GM23338 (cell line): ENCODE measurements at regions not wholly inside any gene's neighbourhood (a gene's known extent, or its start where the extent isn't known, plus 50 kb on each side); places are given as distances from the start of the nearest gene placed in this dataset.
A peak's percentile ranks its signal among the peaks of the same experiment; 100 is the strongest.

Experiments used
- ATAC-seq: fragments of 200-7000 bp; cut with Tn5 transposase; 3 replicates; pipeline ENCODE4 v1.9.1; 2020
- DNase-seq: peaks from one replicate; pipeline ENCODE4 v3.0.0-alpha.2; 2015; ENCODE audit warnings: low spot score
- H2AFZ ChIP-seq: fragments of 200-600 bp; sonication (generic); 2 replicates; pipeline ENCODE4 v1.8.0; 2016; ENCODE audit warnings: antibody characterized with exemption, mild to moderate bottlenecking, moderate library complexity
- H3F3A ChIP-seq: fragments of 200-600 bp; sonication (generic); replicated peaks from 2 replicates; pipeline ENCODE4 v1.8.0; 2017; ENCODE audit warnings: antibody characterized with exemption, mixed run types, low read depth
- H3K27ac ChIP-seq: fragments of 200-600 bp; sonication (generic); 2 replicates; pipeline ENCODE4 v1.6.1; 2016; ENCODE audit warnings: low read depth
- H3K27me3 ChIP-seq: fragments of 200-600 bp; sonication (generic); 2 replicates; pipeline ENCODE4 v1.8.0; 2016; ENCODE audit warnings: mild to moderate bottlenecking, mixed run types, moderate library complexity; ENCODE audit not compliant: insufficient read depth
- H3K36me3 ChIP-seq: fragments of 200-600 bp; sonication (generic); 2 replicates; pipeline ENCODE4 v1.8.0; 2016; ENCODE audit warnings: mild to moderate bottlenecking; ENCODE audit not compliant: insufficient read depth
- H3K4me1 ChIP-seq: fragments of 200-600 bp; sonication (generic); 2 replicates; pipeline ENCODE4 v1.8.0; 2016; ENCODE audit warnings: mild to moderate bottlenecking, moderate library complexity; ENCODE audit not compliant: insufficient read depth
- H3K4me2 ChIP-seq: fragments of 200-600 bp; sonication (generic); 2 replicates; pipeline ENCODE4 v1.7.1; 2017; ENCODE audit warnings: mixed run types
- H3K4me3 ChIP-seq: fragments of 200-600 bp; sonication (generic); 2 replicates; pipeline ENCODE4 v1.6.1; 2016; ENCODE audit warnings: mixed run types
- H3K79me2 ChIP-seq: fragments of 200-600 bp; sonication (generic); replicated peaks from 2 replicates; pipeline ENCODE4 v1.8.0; 2017; ENCODE audit warnings: mild to moderate bottlenecking; ENCODE audit not compliant: insufficient read depth
- H3K9me2 ChIP-seq: fragments of 200-600 bp; sonication (generic); 2 replicates; pipeline ENCODE4 v1.8.0; 2017; ENCODE audit not compliant: insufficient read depth
- H4K20me1 ChIP-seq: fragments of 200-600 bp; sonication (generic); replicated peaks from 2 replicates; pipeline ENCODE4 v1.8.0; 2017; ENCODE audit warnings: mild to moderate bottlenecking; ENCODE audit not compliant: insufficient read depth
- H3K27ac Mint-ChIP-seq: 2 replicates; pipeline ENCODE4 v1.8.0; 2020; ENCODE audit warnings: inconsistent platforms, mild to moderate bottlenecking, moderate library complexity, mixed read lengths
- H3K27me3 Mint-ChIP-seq: 3 replicates; pipeline ENCODE4 v1.8.0; 2022; ENCODE audit warnings: low read depth, mild to moderate bottlenecking, moderate library complexity, mixed read lengths, inconsistent platforms; ENCODE audit not compliant: insufficient read depth, poor library complexity
- H3K36me3 Mint-ChIP-seq: 3 replicates; pipeline ENCODE4 v1.8.0; 2021; ENCODE audit warnings: low read depth, mild to moderate bottlenecking, inconsistent platforms, moderate library complexity, mixed read lengths
- H3K4me1 Mint-ChIP-seq: 3 replicates; pipeline ENCODE4 v1.8.0; 2020; ENCODE audit warnings: mild to moderate bottlenecking, inconsistent platforms, mixed read lengths
- H3K4me3 Mint-ChIP-seq: 3 replicates; pipeline ENCODE4 v1.8.0; 2021; ENCODE audit warnings: moderate library complexity, mild to moderate bottlenecking, inconsistent platforms, mixed read lengths
- H3K9me3 Mint-ChIP-seq: 3 replicates; pipeline ENCODE4 v1.8.0; 2020; ENCODE audit warnings: moderate library complexity, mild to moderate bottlenecking, inconsistent platforms, mixed read lengths
- CREB1 ChIP-seq: fragments of 250-450 bp; sonication (Bioruptor Pico); IDR thresholded peaks from 2 replicates; pipeline ENCODE4 v1.5.0; 2020; ENCODE audit warnings: low read depth, mild to moderate bottlenecking, moderate library complexity
- ETS1 ChIP-seq: IDR thresholded peaks from 2 replicates; pipeline ENCODE4 v1.6.1; 2016; ENCODE audit warnings: antibody characterized with exemption
- EZH2 ChIP-seq: fragments of 200-600 bp; sonication (generic); IDR thresholded peaks from one replicate; pipeline ENCODE4 v1.8.0; 2017; ENCODE audit warnings: antibody characterized with exemption, mild to moderate bottlenecking, low read depth; ENCODE audit not compliant: unreplicated experiment
- JUNB ChIP-seq: IDR thresholded peaks from one replicate; pipeline ENCODE4 v1.6.1; 2016; ENCODE audit warnings: antibody characterized with exemption; ENCODE audit not compliant: unreplicated experiment
- ZNF331 ChIP-seq: fragments of 250-450 bp; sonication (Bioruptor Pico); IDR thresholded peaks from 2 replicates; pipeline ENCODE4 v1.5.0; 2020; ENCODE audit warnings: low read depth, mild to moderate bottlenecking, moderate library complexity
- ZNF462 ChIP-seq: fragments of 250-450 bp; sonication (Bioruptor Pico); IDR thresholded peaks from 2 replicates; pipeline ENCODE4 v1.5.0; 2020; ENCODE audit warnings: mild to moderate bottlenecking, moderate library complexity

- DNase-seq (no peak), ATAC-seq (no peak)
- H3K27ac Mint-ChIP-seq: no peak overlapping the region
- TF ChIP-seq ZNF462 (CRISPR knock-in tag) (0 out of 2 replicates have a peak, but pooled peaks have one; percentile 8), EZH2 (no peak)
- H3K9me3 Mint-ChIP-seq: no peaks in the 10 kb centered on the region
- no peaks in the 10 kb centered on the region for H3K79me2 ChIP-seq
- H2AFZ ChIP-seq: peak overlapping the region; percentile 47; the same call in 1 of the 2 replicates
- no peaks in the 10 kb centered on the region for H3K27me3 ChIP-seq
- no peak overlapping the region for H3K27ac ChIP-seq
- H3K4me3 ChIP-seq: no peak overlapping the region
- no peaks in the 10 kb centered on the region for H3K27me3 Mint-ChIP-seq
- H3K4me1 Mint-ChIP-seq: no peaks in the 10 kb centered on the region
- no peaks in the 10 kb centered on the region for H3F3A ChIP-seq
- H3K36me3 Mint-ChIP-seq: no peaks in the 10 kb centered on the region
- no peaks in the 10 kb centered on the region for H4K20me1 ChIP-seq
- no peaks in the 10 kb centered on the region for H3K9me2 ChIP-seq
- H3K4me1 ChIP-seq: no peaks in the 10 kb centered on the region
- no peak overlapping the region for H3K4me3 Mint-ChIP-seq
- no peaks in the 10 kb centered on the region for H3K36me3 ChIP-seq
- no peak overlapping the region for H3K4me2 ChIP-seq
Observed at GRCh38 chr3:87359826-87360225, 83.4 kb upstream of the POU1F1 start.

- ATAC-seq: no peak
- no peak for TF ChIP-seq ZNF331 (CRISPR knock-in tag)
- TF ChIP-seq ETS1: no peak
- TF ChIP-seq JUNB: no peak
- TF ChIP-seq CREB1 (CRISPR knock-in tag): no peak
- Mint-ChIP-seq H3K4me3 (no peak overlapping the region), H3K27me3 (no peaks in the 10 kb centered on the region), H3K36me3 (no peaks in the 10 kb centered on the region), H3K4me1 (no peaks in the 10 kb centered on the region), H3K27ac (no peak overlapping the region), H3K9me3 (no peaks in the 10 kb centered on the region)
- Histone ChIP-seq H3K4me3 (no peak overlapping the region), H3F3A (no peaks in the 10 kb centered on the region), H3K4me1 (no peaks in the 10 kb centered on the region), H2AFZ (no peak overlapping the region), H3K27me3 (no peaks in the 10 kb centered on the region), H3K9me2 (no peaks in the 10 kb centered on the region), H3K4me2 (no peak overlapping the region), H3K36me3 (no peaks in the 10 kb centered on the region), H3K79me2 (no peaks in the 10 kb centered on the region), H4K20me1 (no peaks in the 10 kb centered on the region), H3K27ac (no peak overlapping the region)
- DNase-seq: no peak
Observed at GRCh38 chr3:87359025-87359424, 82.6 kb upstream of the POU1F1 start.
